GM21447 (cell line): ENCODE measurements at regions not wholly inside any gene's neighbourhood (a gene's known extent, or its start where the extent isn't known, plus 50 kb on each side); places are given as distances from the start of the nearest gene placed in this dataset.

ENCODE experiments used
- ATAC-seq: cut with Tn5 transposase; IDR thresholded peaks from one replicate; pipeline ENCODE4 v1.9.1; 2021; ENCODE audit not compliant: unreplicated experiment

GRCh38 chr4:31343061-31343460 is 622.9 kb downstream of the PCDH7 start:
- ATAC-seq: no peak

GRCh38 chr4:31349907-31350306 is 629.7 kb downstream of the PCDH7 start:
- no peak for ATAC-seq

- ATAC-seq: no peak
Measured at GRCh38 chr4:31351695-31352094, 631.5 kb downstream of the PCDH7 start.

GRCh38 chr4:31356839-31357238 is 636.7 kb downstream of the PCDH7 start:
- ATAC-seq: no peak

GRCh38 chr4:31360786-31361185 is 640.6 kb downstream of the PCDH7 start:
- ATAC-seq: no peak

- no peak for ATAC-seq
Measured at GRCh38 chr4:31362756-31363155, 642.6 kb downstream of the PCDH7 start.

GRCh38 chr4:31365006-31365690 is 645.0 kb downstream of the PCDH7 start:
- no peak for ATAC-seq

- no peak for ATAC-seq
Measured at GRCh38 chr4:31366041-31366440, 645.9 kb downstream of the PCDH7 start.

GRCh38 chr4:31370866-31371465 is 650.8 kb downstream of the PCDH7 start:
- peak; percentile 91 for ATAC-seq

- no peak for ATAC-seq
Measured at GRCh38 chr4:31374256-31374960, 654.2 kb downstream of the PCDH7 start.

- no peak for ATAC-seq
Measured at GRCh38 chr4:31375936-31376335, 655.8 kb downstream of the PCDH7 start.

- ATAC-seq: no peak
Measured at GRCh38 chr4:31379364-31379763, 659.2 kb downstream of the PCDH7 start.

GRCh38 chr4:31383767-31384166 is 663.6 kb downstream of the PCDH7 start:
- ATAC-seq: no peak

GRCh38 chr4:31390849-31391248 is 670.7 kb downstream of the PCDH7 start:
- no peak for ATAC-seq

GRCh38 chr4:31391976-31392375 is 671.8 kb downstream of the PCDH7 start:
- ATAC-seq: no peak

- ATAC-seq: no peak
Measured at GRCh38 chr4:31392923-31393322, 672.8 kb downstream of the PCDH7 start.

GRCh38 chr4:31408121-31408520 is 688.0 kb downstream of the PCDH7 start:
- ATAC-seq: no peak

GRCh38 chr4:31411565-31411964 is 691.4 kb downstream of the PCDH7 start:
- no peak for ATAC-seq

- ATAC-seq: no peak
Measured at GRCh38 chr4:31415629-31416028, 695.5 kb downstream of the PCDH7 start.

GRCh38 chr4:31416498-31416897 is 696.3 kb downstream of the PCDH7 start:
- ATAC-seq: no peak

GRCh38 chr4:31417040-31417439 is 696.9 kb downstream of the PCDH7 start:
- ATAC-seq: no peak

- ATAC-seq: no peak
Measured at GRCh38 chr4:31422006-31422405, 701.8 kb downstream of the PCDH7 start.
